A549 (cell line): ENCODE measurements at regions not wholly inside any gene's neighbourhood (a gene's known extent, or its start where the extent isn't known, plus 50 kb on each side); places are given as distances from the start of the nearest gene placed in this dataset.
A peak's percentile ranks its signal among the peaks of the same experiment; 100 is the strongest.

Source experiments
- ATAC-seq, 2 experiments: fragments of 200-7000 bp in 1 of 2; fragments of >200 bp in 1 of 2; cut with Nextera tagmentation in 1 of 2; cut with Tn5 transposase in 1 of 2; 3 replicates each; pipeline versions ENCODE4 v1.8.0 to v1.9.1; 2018 to 2020; ENCODE audit warnings: mild to moderate bottlenecking in 1 of 2, moderate library complexity in 1 of 2
- CTCF ChIA-PET: fragments of 300-600 bp; sonication (Branson Sonifier 250); formaldehyde crosslinking; extraction: SDS; loops from one replicate; lab custom pipeline; 2021; ENCODE audit warnings: antibody characterized with exemption, inconsistent platforms; lab: Yijun Ruan, JAX
- POLR2A ChIA-PET: fragments of 350-600 bp; formaldehyde crosslinking; extraction: SDS; loops from one replicate; lab custom pipeline; 2021; ENCODE audit warnings: antibody characterized with exemption, inconsistent platforms; lab: Yijun Ruan, JAX
- DNase-seq, 2 experiments: peaks; one replicate each; pipeline versions ENCODE4 v3.0.0 to v3.0.0-alpha.2; 2011 to 2016; ENCODE audit warnings: low read depth in 1 of 2, low spot score in 1 of 2
- FAIRE-seq: peaks from 2 replicates; lab custom pipeline; 2011; peaks lifted over from hg19 to GRCh38; lab: Jason Lieb, UNC
- H3K27ac ChIP-seq, 2 experiments: fragments of >200 bp; sonication (Bioruptor Twin); formaldehyde crosslinking; 3 replicates each; pipeline ENCODE4 v1.5.1; 2016 to 2017
- H3K4me1 ChIP-seq: fragments of >200 bp; sonication (Bioruptor Twin); formaldehyde crosslinking; 3 replicates; pipeline ENCODE4 v1.6.1; 2016
- H3K4me2 ChIP-seq: fragments of >200 bp; sonication (Bioruptor Twin); formaldehyde crosslinking; 3 replicates; pipeline ENCODE4 v1.6.1; 2016
- H3K4me3 ChIP-seq: fragments of >200 bp; sonication (Bioruptor Twin); formaldehyde crosslinking; 3 replicates; pipeline ENCODE4 v1.5.1; 2016
- H3K9me3 ChIP-seq: fragments of >200 bp; sonication (Bioruptor Twin); formaldehyde crosslinking; 3 replicates; pipeline ENCODE4 v1.6.1; 2016
- BCL3 ChIP-seq: fragments of >200 bp; sonication (Bioruptor Twin); formaldehyde crosslinking; IDR thresholded peaks from 3 replicates; pipeline ENCODE4 v1.6.1; 2016
- BHLHE40 ChIP-seq: IDR thresholded peaks from 2 replicates; pipeline ENCODE4 v1.6.1; 2012; ENCODE audit warnings: low read depth, low read length, inconsistent platforms
- CBX2 ChIP-seq: fragments of 200-600 bp; sonication (generic); IDR thresholded peaks from 2 replicates; pipeline ENCODE4 v1.6.1; 2016; ENCODE audit warnings: low read depth, mild to moderate bottlenecking, borderline replicate concordance
- CBX8 ChIP-seq: fragments of 200-600 bp; sonication (generic); IDR thresholded peaks from 2 replicates; pipeline ENCODE4 v1.6.1; 2016
- CEBPB ChIP-seq, 2 experiments: fragments of >200 bp in 1 of 2; sonication (Bioruptor Twin) in 1 of 2; formaldehyde crosslinking in 1 of 2; IDR thresholded peaks; 2 replicates each; pipeline ENCODE4 v1.6.1; 2012 to 2016
- EHF ChIP-seq: fragments of 250-450 bp; sonication (Bioruptor Pico); IDR thresholded peaks from 2 replicates; pipeline ENCODE4 v1.5.0; 2020; ENCODE audit warnings: mild to moderate bottlenecking
- EHMT2 ChIP-seq: fragments of 200-600 bp; sonication (generic); IDR thresholded peaks from 2 replicates; pipeline ENCODE4 v1.6.1; 2016; ENCODE audit warnings: antibody characterized with exemption, low read depth, mild to moderate bottlenecking, moderate library complexity
- EP300 ChIP-seq, 2 experiments: fragments of >200 bp; sonication (Bioruptor Twin); formaldehyde crosslinking; IDR thresholded peaks; 2 replicates in 1 of 2; 3 replicates in 1 of 2; pipeline ENCODE4 v1.6.1; 2016 to 2017
- ESRRA ChIP-seq: fragments of 150-350 bp; IDR thresholded peaks from 2 replicates; pipeline ENCODE4 v1.6.1; 2014; ENCODE audit warnings: mild to moderate bottlenecking, low read length, borderline replicate concordance
- FOSB ChIP-seq: fragments of 250-450 bp; sonication (Bioruptor Pico); IDR thresholded peaks from 2 replicates; pipeline ENCODE4 v1.5.0; 2020; ENCODE audit warnings: mild to moderate bottlenecking, moderate library complexity
- FOXS1 ChIP-seq: fragments of 250-450 bp; sonication (Bioruptor Pico); IDR thresholded peaks from 2 replicates; pipeline ENCODE4 v1.5.0; 2020; ENCODE audit warnings: mild to moderate bottlenecking, moderate library complexity
- GATA3 ChIP-seq: IDR thresholded peaks from 2 replicates; pipeline ENCODE4 v1.6.1; 2012; ENCODE audit warnings: borderline replicate concordance
- HDAC2 ChIP-seq: fragments of 200-600 bp; sonication (generic); IDR thresholded peaks from 2 replicates; pipeline ENCODE4 v1.6.1; 2016
- HES2 ChIP-seq: fragments of >200 bp; sonication (Bioruptor Twin); formaldehyde crosslinking; IDR thresholded peaks from 2 replicates; pipeline ENCODE4 v1.6.1; 2016
- HMGXB4 ChIP-seq: fragments of 250-450 bp; sonication (Bioruptor Pico); IDR thresholded peaks from 2 replicates; pipeline ENCODE4 v1.5.0; 2021; ENCODE audit warnings: mild to moderate bottlenecking, moderate library complexity, borderline replicate concordance
- KDM5A ChIP-seq: fragments of 200-600 bp; sonication (generic); IDR thresholded peaks from 2 replicates; pipeline ENCODE4 v1.6.1; 2016; ENCODE audit warnings: antibody characterized with exemption, mild to moderate bottlenecking
- NPAS2 ChIP-seq: fragments of 250-450 bp; sonication (Bioruptor Pico); IDR thresholded peaks from 2 replicates; pipeline ENCODE4 v1.8.0; 2022; ENCODE audit warnings: mild to moderate bottlenecking, moderate library complexity, borderline replicate concordance
- NR3C1 ChIP-seq: fragments of >200 bp; sonication (Bioruptor Twin); formaldehyde crosslinking; IDR thresholded peaks from 3 replicates; pipeline ENCODE4 v1.6.1; 2017
- PBX3 ChIP-seq: IDR thresholded peaks from 2 replicates; pipeline ENCODE4 v1.6.1; 2012
- POLR2AphosphoS2 ChIP-seq: conservative IDR thresholded peaks from 2 replicates; pipeline ENCODE4 v1.6.1; 2012; ENCODE audit warnings: low read length, improper control_type of control experiment, inconsistent platforms
- RARB ChIP-seq: fragments of 250-450 bp; sonication (Bioruptor Pico); IDR thresholded peaks from 2 replicates; pipeline ENCODE4 v1.8.0; 2021; ENCODE audit warnings: mild to moderate bottlenecking, moderate library complexity
- RFX5 ChIP-seq: fragments of 450-650 bp; IDR thresholded peaks from 2 replicates; pipeline ENCODE4 v1.7.1; 2014; ENCODE audit warnings: antibody characterized with exemption, mild to moderate bottlenecking, moderate library complexity
- RNF2 ChIP-seq: fragments of 200-600 bp; sonication (generic); IDR thresholded peaks from 2 replicates; pipeline ENCODE4 v1.6.1; 2016; ENCODE audit warnings: low read depth, mild to moderate bottlenecking, antibody characterized with exemption, moderate library complexity, borderline replicate concordance
- SREBF2 ChIP-seq: fragments of 450-650 bp; IDR thresholded peaks from 2 replicates; pipeline ENCODE4 v1.6.1; 2014; ENCODE audit warnings: mild to moderate bottlenecking, moderate library complexity
- TFCP2L1 ChIP-seq: fragments of 250-450 bp; sonication (Bioruptor Pico); IDR thresholded peaks from 2 replicates; pipeline ENCODE4 v1.5.0; 2021; ENCODE audit warnings: mild to moderate bottlenecking
- TP53 ChIP-seq: fragments of 250-450 bp; sonication (Bioruptor Pico); IDR thresholded peaks from 2 replicates; pipeline ENCODE4 v1.5.0; 2021; ENCODE audit warnings: mild to moderate bottlenecking, moderate library complexity
- ZC3H11A ChIP-seq: fragments of 450-650 bp; IDR thresholded peaks from 2 replicates; pipeline ENCODE4 v1.6.1; 2014; ENCODE audit warnings: antibody characterized with exemption, mild to moderate bottlenecking
- ZFP36 ChIP-seq: fragments of 450-650 bp; IDR thresholded peaks from 2 replicates; pipeline ENCODE4 v1.6.1; 2014; ENCODE audit warnings: borderline replicate concordance; ENCODE audit not compliant: partially characterized antibody
- WGBS: methylation state at CpG from one replicate; pipeline ENCODE4 v1.1.6; 2017; ENCODE audit errors: missing lambda C conversion rate; 5-methylcytosine and 5-hydroxymethylcytosine counted together

GRCh38 chr2:150292192-150292591, 195.3 kb downstream of the RND3 start (continued):
- TF ChIP-seq HMGXB4 (CRISPR knock-in tag) (no peak), FOXS1 (no peak), CEBPB (IDR thresholded peaks at IDR 0.05) (no peak), NPAS2 (no peak), EHMT2 (no peak), TFCP2L1 (no peak), BHLHE40 (no peak), EP300 (IDR thresholded peaks at IDR 0.05) (no peak)
- TF ChIP-seq, all 56 proteins: peak for 0

DNA sequence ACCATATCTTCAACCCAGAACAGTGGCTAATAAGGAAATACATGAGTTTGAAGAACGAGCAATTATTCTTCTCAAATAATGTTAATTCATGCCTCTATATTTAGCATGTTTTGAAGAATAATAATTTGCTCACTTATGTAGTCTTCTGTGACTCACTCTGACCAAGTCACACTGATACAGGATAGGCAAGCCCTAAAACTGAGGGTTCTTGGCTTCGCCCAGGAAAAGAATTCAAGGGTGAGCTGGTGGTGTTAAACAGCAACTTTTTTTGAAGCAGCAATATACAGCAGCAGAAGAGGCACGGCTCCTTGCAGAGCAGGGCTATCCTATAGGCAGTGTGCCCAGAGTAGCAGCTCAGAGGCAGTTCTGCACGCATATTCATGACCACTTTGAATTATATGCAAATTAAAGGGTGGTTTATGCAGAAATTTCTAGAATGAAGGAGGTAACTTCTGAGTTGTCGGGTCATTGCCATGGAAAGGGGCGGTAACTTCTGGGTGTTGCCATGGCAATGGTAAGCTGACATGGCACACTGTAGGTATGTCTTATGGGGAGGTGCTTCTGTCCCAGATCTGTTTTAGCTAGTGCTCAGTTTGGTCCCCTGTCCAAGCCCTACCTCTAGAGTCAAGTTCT, 200.6 kb downstream of the RND3 start:
- FAIRE-seq (peak; percentile 32), DNase-seq (no peak)

GRCh38 chr2:150284116-150284515, 203.4 kb downstream of the RND3 start:
- Histone ChIP-seq H3K4me2 (no peak overlapping the region), H3K9me3 (0 out of 3 replicates have a peak, but pooled peaks cover under 1% of the 10 kb centered on the region), H3K4me3 (no peak overlapping the region), H3K4me1 (no peaks in the 10 kb centered on the region), H3K27ac (no peak overlapping the region)
- ATAC-seq, result no peak
- ChIA-PET CTCF (no interaction called here), POLR2A (no interaction called here)
- FAIRE-seq, result no peak
- WGBS, result 93% methylated on average over 2 of the region's 2 CpGs
- TF ChIP-seq FOSB (CRISPR knock-in tag) (no peak), SREBF2 (no peak), CBX8 (no peak), NR3C1 (no peak), RNF2 (no peak), RARB (CRISPR knock-in tag) (no peak), HDAC2 (no peak), FOXS1 (no peak)
- no peak for DNase-seq

More for the DNA sequence above, 200.6 kb downstream of the RND3 start:
- 87% methylated on average over 6 of the region's 6 CpGs for WGBS
- Histone ChIP-seq H3K4me2 (no peak overlapping the region), H3K27ac (no peak overlapping the region), H3K4me1 (no peaks in the 10 kb centered on the region), H3K9me3 (no peaks in the 10 kb centered on the region), H3K4me3 (no peak overlapping the region)
- POLR2A ChIA-PET, result no interaction called here
- no peak for ATAC-seq
- no peak for TF ChIP-seq POLR2AphosphoS2
- no peak for TF ChIP-seq PBX3
- no peak for TF ChIP-seq ZC3H11A
- CTCF ChIA-PET, result no interaction called here

- FAIRE-seq, result no peak
- TF ChIP-seq BHLHE40 (no peak), EHF (no peak), GATA3 (no peak), PBX3 (no peak), TP53 (no peak), FOSB (CRISPR knock-in tag) (no peak), ZFP36 (no peak), POLR2AphosphoS2 (no peak), ESRRA (no peak), HES2 (no peak), CBX2 (no peak), RFX5 (no peak), BCL3 (no peak), KDM5A (no peak)
These were observed 204.6 kb downstream of the RND3 start for GRCh38 chr2:150282771-150283371.

More at GRCh38 chr2:150282771-150283371, 204.6 kb downstream of the RND3 start:
- POLR2A ChIA-PET, result no interaction called here
- Histone ChIP-seq H3K4me3 (no peak overlapping the region), H3K27ac (no peak overlapping the region), H3K9me3 (peaks cover 7% of the 10 kb centered on the region; the same call in 1 of the 3 replicates), H3K4me1 (no peaks in the 10 kb centered on the region), H3K4me2 (no peak overlapping the region)
- no peak for ATAC-seq
- 23% methylated on average over 2 of the region's 2 CpGs for WGBS
- CTCF ChIA-PET, result interaction anchor here (0.6 kb wide), 1 partner anchor 956 kb away, joined by 3 read pairs; no protein-coding TSS in a partner anchor
- DNase-seq, result no peak
